Right ventricle myocardium inferior (tissue), 1 donor: ENCODE measurements at regions not wholly inside any gene's neighbourhood (a gene's known extent, or its start where the extent isn't known, plus 50 kb on each side); places are given as distances from the start of the nearest gene placed in this dataset.

ENCODE experiments used
- ATAC-seq: fragments of 200-7000 bp; cut with Tn5 transposase; one replicate; pipeline ENCODE4 v1.9.1; 2020; ENCODE audit warnings: mild to moderate bottlenecking, moderate library complexity
- DNase-seq: peaks from one replicate; pipeline ENCODE4 v3.0.0; 2021; ENCODE audit errors: missing footprints
- intact Hi-C: fragments of 100-400 bp; cut with DNase I; formaldehyde crosslinking; loops from one replicate; pipeline ENCODE4 v1.11.0; 2022
- donor health status: DM: no; HTN: yes; CAD: no; lungs with severe emphysema.

DNA sequence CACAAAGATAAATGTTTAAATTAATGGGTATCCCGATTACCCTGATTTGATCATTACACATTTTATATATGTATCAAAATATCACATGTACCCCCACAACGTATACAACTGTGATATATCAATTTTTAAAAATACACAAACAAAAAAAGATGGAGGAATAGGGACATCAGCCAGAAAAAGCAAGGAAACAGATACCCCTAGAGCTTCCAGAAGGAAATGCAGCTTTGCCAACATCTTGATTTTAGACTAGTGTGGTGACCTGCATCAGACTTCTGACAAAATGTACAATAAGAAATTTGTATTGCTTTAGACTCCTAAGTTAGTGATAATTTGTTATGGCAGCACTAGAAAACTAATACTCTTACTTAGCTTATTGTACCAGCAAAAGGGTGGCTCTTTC lies 483.8 kb downstream of the TUSC7 start:
- intact Hi-C loops: no loop called here
- no peak for DNase-seq
- ATAC-seq: no peak

DNA sequence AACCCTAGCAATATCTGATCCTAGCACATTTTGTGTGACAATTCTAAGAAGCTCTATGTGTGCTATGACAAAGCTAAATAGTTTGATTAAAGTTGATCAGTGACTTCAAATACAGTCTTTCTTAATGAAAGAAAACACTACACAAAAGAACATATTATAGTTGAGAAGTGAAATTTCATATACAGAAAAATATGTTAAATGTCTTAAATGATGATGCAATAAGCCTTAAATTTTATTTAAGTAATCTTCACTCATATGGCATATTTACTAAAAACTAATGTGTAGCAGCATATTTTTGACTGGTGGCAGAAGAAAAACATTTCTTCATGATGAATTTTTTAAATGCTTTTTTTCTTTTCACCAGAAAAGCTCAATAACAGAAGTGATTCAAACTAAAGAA lies 485.5 kb downstream of the TUSC7 start:
- DNase-seq: no peak
- intact Hi-C loops: no loop called here
- no peak for ATAC-seq

- intact Hi-C loops: no loop called here
- ATAC-seq: no peak
- no peak for DNase-seq
These were observed 491.4 kb downstream of the TUSC7 start for GRCh38 chr3:117200962-117201361.

DNA sequence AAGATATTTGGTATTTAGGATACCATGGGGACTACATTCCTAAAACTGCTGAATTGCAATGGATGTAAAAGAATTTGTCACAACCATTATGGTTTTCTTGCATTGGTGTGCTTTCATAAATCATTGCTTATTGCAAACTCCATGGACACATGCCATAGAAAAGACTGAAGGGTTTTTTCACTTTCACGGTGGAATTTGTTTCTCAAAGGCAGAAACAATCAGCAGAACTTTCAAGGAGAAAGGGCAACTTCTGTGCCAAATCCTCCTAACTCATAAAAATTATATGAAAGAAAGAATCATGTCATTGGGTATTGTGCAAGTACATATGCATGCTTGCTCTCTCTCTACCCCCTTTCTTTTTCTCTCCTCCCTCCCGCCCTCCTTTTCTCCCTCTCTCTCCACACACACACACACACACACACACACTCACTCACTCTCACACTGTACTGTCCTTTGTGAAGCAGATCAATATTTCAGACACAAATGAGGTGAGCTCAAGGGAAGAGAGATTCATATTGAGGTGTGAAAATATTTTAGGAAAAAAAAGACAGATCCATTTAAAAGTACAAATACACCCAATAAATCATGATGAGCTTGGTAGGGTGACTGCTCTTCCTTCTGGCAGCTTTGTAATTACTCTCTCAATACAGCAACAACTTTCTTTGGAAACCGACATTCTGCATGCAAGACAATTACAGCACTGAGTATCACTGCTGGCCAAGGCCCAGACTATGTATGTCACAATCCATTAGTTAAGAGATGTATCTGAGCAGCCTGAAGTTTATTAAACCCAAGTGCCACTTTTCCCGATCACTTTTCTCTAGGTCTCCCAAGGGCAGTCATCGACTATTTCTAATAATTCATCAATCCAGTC lies 492.6 kb downstream of the TUSC7 start:
- ATAC-seq (no peak), DNase-seq (no peak)
- intact Hi-C loops: no loop called here

DNA sequence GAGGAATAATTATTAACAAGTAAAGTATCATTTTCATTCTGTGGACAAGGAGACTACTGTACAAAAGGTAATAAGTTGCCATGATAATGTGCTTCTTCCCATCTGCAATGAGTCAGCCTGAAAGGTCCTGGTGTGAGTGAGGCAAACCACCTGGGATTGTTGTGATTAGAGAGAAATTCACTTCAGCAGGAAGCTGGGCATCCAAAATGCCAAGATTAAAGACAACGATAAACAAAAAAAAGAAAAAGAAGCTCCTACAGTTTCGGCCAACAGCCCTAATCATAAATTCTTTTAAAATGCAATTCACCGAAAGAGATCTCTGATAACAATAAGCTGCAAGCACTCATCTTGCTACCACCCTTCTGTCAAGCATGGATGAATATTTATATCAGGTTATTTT lies 507.8 kb downstream of the TUSC7 start:
- intact Hi-C loops: no loop called here
- ATAC-seq: no peak
- DNase-seq: no peak

- ATAC-seq (no peak), DNase-seq (no peak)
- intact Hi-C loops: no loop called here
These were observed 508.3 kb downstream of the TUSC7 start for GRCh38 chr3:117217760-117218316.

DNA sequence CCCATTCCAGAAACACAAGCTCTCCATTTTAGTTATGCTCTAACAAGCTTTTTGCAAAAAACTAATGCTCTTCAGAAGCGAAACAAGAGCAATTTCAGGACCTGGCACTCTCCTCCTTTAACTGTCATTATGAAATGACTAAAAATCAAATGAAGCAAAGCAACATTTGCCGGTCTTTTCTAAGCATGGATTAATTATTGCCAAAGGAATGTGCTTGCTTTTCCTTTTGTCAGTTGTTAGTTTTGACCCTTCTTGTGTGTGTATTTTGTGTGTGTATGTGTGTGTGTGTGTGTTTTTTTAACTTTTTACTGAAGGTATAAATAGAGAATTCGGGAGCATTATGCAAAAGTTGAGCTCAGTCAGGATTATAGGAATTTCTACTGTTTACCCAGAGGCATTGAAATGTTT lies 509.1 kb downstream of the TUSC7 start:
- intact Hi-C loops: no loop called here
- no peak for DNase-seq
- ATAC-seq: no peak

DNA sequence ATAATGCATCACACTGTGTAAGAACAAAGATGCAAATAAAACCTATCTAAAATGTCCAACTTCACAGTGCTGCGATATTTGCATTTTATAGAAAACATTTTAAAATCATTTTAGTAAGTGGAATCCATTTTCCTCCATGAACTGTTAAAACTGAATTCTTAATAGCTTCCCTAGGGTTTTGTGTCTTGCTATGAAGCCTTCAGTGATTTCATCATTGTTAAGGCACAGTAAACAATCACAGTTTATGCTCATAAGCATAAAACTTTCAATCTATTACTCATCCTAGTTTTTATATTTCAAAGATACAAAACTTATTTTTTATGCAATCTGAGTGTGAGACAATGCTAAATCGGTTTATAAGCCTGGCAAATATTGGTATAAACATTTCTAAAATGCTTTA lies 509.7 kb downstream of the TUSC7 start:
- ATAC-seq (no peak), DNase-seq (no peak)
- intact Hi-C loops: no loop called here

GRCh38 chr3:117226932-117227331 lies 517.4 kb downstream of the TUSC7 start:
- intact Hi-C loops: no loop called here
- ATAC-seq: no peak

DNA sequence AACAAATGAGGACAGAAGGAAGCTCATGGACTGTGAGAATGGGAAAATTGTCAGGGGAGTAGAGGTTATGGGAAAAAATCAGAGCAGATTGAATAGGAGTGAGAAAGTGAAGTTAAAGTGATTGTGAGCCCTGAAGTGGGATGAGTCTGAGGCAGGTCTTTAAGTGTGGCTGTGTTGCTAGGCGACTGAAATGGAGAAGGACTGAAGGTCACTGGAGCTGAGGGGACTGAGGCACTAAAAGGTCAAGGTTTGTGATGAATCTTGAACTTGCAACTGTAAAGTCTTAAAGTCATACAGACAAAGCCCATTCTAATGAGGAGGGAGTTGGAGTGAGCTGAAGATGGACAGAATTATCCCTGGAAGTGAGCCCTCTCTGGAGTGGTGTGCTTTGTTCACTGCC lies 518.9 kb downstream of the TUSC7 start:
- intact Hi-C loops: no loop called here
- ATAC-seq (no peak), DNase-seq (no peak)

More at GRCh38 chr3:117226932-117227331, 517.4 kb downstream of the TUSC7 start:
- no peak for DNase-seq

- DNase-seq (no peak), ATAC-seq (no peak)
- intact Hi-C loops: no loop called here
These were observed 521.3 kb downstream of the TUSC7 start for GRCh38 chr3:117230924-117231323.

DNA sequence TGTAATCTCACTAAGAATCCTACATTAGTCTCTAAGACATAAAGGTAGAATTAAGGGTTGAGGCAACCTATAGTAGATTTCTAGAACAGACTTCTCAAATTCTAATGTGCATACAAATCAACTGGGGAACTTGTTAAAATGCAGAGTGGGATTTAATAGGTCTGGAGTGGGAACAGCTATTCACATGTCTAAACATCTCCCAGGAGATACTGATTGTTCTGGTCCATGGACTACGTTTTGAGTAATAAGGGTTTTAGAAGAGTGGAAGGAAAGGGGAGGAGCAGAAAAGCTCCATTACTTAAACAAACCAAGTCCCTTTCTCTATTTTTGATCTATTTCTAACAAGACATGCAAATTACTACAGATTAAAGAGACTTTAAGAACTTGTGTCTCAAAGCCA lies 524.8 kb downstream of the TUSC7 start:
- DNase-seq (no peak), ATAC-seq (no peak)
- intact Hi-C loops: no loop called here

- DNase-seq (no peak), ATAC-seq (no peak)
- intact Hi-C loops: no loop called here
These were observed 525.7 kb downstream of the TUSC7 start for GRCh38 chr3:117235304-117235703.

DNA sequence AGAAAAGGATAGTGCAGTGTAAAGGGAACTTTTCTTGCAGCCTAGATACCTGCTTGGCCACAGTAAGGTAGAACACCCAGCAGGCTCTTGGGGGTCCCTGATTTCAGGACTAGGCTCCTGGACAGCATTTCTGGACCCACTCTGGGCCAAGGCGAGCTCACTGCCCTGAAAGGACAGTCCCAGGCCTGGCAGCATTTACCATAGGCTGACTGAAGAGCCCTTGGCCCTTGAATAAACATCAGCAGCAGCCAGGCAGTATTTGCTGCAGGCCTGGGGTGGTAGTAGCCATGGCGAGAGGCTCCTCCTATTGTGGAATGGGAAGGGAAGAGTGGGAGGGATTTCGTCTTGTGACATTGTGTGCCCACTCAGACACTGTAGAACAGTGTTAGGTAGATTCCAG lies 529.2 kb downstream of the TUSC7 start:
- intact Hi-C loops: no loop called here

DNA sequence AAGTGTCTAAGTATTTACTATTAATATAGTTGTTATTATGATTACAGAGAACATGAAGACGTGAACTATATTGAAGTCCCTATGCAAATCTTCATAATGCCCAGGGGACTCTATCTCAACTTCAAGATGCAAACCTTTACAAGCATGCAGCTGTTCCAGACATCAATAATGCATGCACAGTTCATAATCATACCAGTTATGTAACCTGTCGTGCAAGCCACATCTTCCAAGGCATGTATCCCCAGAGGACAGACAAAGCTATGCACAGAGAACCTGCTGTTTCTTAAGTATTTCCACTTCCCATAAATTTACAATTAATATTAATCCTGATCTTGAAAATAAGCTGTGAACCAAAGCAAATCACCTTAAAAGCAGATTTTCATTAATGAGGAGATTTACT lies 534.1 kb downstream of the TUSC7 start:
- ATAC-seq (no peak), DNase-seq (no peak)
- intact Hi-C loops: no loop called here

More for the DNA sequence above, 529.2 kb downstream of the TUSC7 start:
- DNase-seq (no peak), ATAC-seq (no peak)

- DNase-seq: no peak
- ATAC-seq: no peak
- intact Hi-C loops: no loop called here
These were observed 537.4 kb downstream of the TUSC7 start for GRCh38 chr3:117246771-117247555.

GRCh38 chr3:117248153-117248552 lies 538.6 kb downstream of the TUSC7 start:
- intact Hi-C loops: no loop called here
- ATAC-seq: no peak

GRCh38 chr3:117252208-117252607 lies 542.6 kb downstream of the TUSC7 start:
- DNase-seq (no peak), ATAC-seq (no peak)
- intact Hi-C loops: no loop called here

More at GRCh38 chr3:117248153-117248552, 538.6 kb downstream of the TUSC7 start:
- DNase-seq: no peak

- intact Hi-C loops: no loop called here
- DNase-seq (no peak), ATAC-seq (no peak)
These were observed 543.1 kb downstream of the TUSC7 start for GRCh38 chr3:117252651-117253050.

DNA sequence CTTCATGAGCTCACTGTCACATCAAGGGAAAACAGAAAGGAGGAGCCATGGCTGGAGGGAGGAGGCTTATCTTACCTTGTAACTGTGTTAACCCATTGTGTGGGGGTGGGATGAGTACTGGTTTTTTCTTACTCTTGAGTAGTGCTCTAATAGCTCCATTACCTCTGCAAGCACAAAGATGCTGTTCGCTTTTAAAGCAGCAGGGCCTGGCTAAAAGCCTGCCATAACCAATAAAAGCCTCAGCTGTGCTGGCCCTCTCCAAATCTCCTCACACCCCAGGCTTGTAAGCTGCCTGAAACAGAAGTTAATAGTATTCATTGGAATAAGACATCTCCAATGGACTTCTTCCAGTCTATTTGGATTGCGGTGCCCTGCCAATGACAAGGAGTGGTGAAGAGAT lies 544.1 kb downstream of the TUSC7 start:
- ATAC-seq (no peak), DNase-seq (no peak)
- intact Hi-C loops: no loop called here
